HG02759 (cell line): ENCODE measurements at regions not wholly inside any gene's neighbourhood (a gene's known extent, or its start where the extent isn't known, plus 50 kb on each side); places are given as distances from the start of the nearest gene placed in this dataset.
"Not testable (repeated sequence)": the region's sequence is repeated elsewhere in the genome, so short reads cannot be mapped to it uniquely, and the experiment has no call there.

Experiments used
- ATAC-seq: cut with Tn5 transposase; IDR thresholded peaks from one replicate; pipeline ENCODE4 v1.9.1; 2021; ENCODE audit warnings: mild to moderate bottlenecking, moderate library complexity; ENCODE audit not compliant: unreplicated experiment

DNA sequence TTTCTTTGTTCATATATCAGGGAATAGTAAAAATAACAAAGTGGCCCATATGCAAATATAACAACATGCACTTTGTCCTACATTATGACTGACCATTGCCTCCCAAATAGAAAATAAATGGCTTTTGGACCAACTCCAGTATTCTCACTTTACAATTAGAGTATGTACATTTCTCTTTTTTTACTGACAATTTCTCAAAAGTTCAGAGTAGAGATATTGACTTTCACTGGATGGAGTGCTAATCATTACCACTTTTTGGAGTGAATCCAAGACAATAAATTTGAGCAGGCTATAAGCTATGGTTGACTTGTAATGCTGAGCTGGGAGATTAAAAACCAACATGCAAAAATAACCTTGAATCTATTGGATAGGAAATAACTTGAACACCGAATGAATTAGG, 987.4 kb downstream of the SUCLG1 start:
- no peak for ATAC-seq

DNA sequence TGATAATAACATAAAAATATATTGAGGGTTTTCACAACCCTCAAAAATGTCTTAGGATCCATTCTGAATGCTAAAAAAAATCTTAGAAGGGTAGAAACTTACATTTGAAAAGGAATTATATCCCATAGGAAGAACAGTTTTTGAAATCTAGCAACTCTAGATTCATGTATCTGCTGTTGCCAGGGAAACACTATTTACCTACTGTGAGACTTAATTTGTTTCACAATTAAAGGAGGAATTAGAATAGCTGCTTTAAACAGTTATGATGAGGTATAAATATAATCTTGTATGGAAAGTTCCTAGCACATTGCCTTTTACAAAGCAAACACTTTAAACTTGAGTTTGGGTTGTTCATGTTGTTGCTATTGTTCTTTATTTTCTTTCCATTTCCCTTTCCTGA, 988.2 kb downstream of the SUCLG1 start:
- ATAC-seq, result no peak

DNA sequence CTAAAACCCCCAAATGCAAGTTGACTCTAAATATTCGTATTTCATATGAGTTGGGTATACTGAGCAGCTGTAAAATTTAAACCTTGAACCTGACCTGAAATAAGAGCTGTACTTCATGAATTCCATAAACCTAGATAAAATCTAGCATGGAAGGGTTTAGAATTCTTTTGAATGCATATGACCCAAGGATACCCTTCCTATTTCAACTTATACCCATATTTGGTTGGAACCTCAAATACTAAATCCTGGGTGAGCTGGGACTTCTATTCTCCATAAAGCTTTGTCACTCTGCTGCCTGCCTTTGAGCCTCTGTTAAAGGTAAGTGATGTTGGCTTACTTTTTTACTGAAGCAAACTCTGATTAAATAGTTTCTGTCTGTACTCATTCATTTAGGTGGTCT, 994.6 kb downstream of the SUCLG1 start:
- ATAC-seq, result no peak

DNA sequence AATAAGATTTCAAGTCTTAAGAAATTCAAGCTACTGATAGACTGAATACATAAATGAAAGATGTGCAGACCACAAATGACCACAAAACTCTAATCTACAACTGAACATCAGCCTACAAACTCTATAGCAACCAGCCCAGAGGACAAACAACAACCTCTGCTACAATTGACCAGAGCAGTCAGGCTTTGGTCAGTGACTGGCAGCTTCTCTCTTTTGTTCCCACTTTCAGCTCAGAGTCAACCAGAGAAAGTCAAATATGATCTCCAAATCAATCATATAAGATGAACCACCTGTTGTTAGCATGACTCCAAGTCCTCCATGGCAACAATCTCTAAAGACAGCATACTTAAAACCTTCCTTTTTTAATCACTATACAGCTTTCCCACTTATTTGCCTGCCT, 996.2 kb downstream of the SUCLG1 start:
- ATAC-seq, result no peak

DNA sequence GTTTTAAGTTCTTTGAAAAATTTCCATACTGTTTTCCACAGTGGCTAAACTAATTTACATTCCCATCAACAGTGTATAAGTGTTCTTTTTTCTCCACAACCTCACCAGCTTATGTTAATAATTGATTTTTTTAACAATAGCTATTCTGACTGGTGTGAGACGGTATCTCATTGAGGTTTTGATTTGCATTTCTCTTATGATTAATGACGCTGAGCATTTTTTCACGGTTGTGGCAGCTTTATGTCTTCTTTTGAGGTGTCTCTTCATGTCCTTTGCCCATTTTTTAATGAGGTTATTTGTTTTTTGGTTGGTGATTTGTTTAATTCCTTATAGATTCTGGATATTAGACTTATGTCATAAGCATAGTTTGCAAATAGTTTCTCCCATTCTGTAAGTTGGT, 997.9 kb downstream of the SUCLG1 start:
- no peak for ATAC-seq

DNA sequence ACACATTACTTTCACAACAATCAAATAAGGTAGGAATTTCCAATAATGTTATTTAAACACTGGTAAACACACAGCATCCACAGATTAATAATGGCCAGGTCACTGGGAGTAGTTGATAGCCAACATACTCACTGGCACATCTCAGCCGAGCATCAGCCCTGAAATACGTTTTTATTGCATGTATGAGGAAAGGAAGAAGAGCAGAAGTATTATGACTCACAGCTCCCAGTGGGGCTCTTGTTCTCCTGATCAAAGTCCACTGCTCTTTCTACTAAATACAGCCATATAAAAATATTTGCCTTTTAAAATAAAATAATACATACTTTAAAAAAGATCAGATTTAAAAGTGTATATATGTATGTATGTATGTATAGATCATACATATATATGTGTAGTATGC, 999.6 kb downstream of the SUCLG1 start:
- ATAC-seq, result no peak

DNA sequence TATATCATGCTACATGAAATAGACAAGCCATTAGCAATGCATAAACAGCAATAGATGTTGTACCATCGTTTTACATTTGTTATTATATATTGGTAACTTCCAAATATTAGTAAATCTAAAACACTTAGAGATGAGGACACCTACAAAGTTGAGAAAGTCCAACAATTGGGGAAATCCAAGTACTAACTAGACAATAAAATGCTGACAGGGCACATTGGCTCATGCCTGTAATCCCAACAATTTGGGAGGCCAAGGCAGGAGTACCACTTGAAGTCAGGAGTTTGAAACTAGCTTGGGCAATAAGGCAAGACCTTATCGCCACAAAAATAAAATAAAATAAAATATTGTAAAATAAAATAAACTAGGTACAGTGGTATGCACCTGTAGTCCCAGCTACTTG, 1023.1 kb downstream of the SUCLG1 start:
- ATAC-seq, result no peak

DNA sequence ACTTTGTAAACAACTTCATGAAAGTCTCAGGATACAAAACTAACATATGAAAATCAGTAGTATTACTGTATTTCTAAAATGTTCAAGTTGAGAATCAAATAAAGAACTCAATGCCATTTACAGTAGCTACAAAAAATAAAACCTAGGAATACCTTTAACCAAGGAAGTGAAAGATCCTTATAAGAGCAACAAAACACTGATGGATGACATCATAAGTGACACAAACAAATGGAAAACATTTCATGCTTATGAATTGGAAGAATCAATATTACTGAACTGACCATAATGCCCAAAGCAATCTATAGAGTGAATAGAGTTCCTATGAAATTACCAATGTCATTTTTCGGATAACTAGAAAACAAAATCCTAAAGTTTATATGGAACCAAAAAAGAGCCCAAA, 1038.1 kb downstream of the SUCLG1 start:
- no peak for ATAC-seq

DNA sequence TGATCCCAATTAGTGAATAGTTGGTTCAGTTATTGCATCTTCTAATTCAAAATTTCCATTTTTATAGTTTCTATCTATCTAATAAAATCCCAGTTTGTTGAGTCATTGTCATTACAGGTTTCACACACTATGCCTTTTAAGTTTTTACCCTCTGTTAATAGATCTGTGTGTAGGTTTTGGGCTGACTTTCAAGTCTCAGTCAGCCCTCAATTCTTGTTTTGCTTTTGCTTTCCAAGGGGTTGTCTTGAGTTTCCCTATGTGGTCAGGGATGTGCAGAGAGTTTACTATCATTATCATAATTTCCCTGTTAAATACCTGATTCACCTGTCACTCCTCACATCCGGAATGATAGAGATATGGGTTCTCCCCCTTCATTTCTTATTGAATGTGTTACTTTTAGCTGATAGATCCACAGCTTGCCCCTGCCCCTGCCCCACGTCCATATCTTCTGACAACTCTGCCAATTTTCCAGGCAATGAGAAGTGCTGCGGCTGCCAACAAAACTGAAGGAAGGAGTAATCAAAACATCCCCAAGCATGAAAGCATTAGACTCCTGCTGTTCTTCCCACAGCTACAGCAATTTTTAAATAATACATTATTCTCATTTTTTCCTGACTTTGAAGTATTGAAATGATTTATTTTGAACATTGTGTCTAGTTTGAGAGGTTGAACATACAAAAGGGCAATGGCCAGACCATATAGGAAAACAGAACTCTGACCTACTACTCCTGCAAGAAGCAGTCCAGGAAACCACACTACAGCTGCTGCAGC, 1064.8 kb downstream of the SUCLG1 start:
- ATAC-seq, result no peak

DNA sequence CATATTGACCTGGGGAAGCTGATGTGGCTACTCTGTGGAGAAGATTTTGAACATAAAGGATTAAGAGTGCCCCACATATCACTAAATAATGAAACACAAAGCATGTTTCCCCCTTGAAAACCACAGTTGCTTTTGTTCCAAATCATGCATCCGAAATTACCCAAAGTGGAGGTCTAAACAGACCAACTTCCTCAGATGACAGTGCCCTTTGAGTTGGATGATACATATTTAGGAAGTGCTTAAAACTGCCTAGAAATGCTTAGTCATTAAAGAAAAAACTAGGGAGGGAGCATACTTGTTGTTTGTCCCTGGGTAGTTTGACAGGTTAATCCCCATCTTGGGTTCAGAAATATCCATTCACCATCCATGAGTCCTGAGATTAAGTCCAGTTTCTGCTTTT, 1070.3 kb downstream of the SUCLG1 start:
- no peak for ATAC-seq

DNA sequence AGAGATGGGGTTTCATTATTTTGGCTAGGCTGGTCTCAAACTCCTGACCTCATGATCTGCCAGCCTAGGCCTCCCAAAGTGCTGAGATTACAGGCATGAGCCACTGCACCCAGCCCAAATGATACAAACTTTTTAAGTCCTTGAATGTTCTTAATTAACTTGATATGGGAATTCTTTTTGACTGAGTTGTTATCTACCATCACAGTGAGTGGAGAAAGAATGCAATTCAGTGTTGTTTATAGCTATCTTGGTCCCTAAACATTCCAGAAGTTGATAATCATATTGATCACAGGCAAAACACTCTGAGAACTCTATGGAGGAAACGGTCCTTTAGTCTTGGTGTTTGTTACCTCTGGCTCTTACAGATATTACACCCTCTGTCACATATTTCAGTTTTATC, 1072.5 kb downstream of the SUCLG1 start:
- ATAC-seq, result no peak

DNA sequence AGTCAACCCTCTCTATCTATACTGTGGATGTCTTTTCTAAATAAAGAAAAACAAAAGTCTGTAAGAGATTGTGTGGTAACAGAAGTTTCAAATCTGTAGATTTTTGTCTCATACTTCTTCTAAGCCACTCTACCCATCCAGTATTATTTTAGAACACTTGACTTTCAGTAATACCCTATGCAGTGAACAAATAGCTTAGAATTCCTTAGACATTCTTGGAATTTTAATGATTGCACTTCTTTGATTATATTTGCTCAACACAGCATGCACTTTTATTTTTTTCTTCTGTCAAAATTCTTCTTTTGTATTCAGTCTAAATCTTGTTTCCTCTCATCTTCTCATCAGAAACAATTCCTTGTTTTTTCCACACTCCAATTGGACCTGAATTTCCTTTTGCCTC, 1080.2 kb downstream of the SUCLG1 start:
- no peak for ATAC-seq

DNA sequence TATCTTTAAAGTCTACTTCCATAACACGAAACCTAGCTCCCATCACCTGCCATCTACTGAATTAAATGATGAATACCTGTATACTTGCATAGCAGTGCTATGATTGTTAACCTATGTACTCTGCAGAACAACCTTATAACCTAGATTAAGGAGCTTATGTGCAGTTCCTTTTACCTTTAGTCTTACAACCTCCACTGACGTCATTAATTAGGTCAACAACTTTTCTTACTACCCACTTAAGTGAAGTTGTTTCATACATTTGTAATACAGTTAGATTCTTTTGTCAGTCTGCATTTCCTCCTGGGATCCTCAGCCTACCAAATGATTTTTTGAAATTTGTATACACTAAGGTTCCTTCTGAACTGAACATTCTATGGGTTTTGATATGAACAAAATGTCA, 1082.3 kb downstream of the SUCLG1 start:
- ATAC-seq, result no peak

DNA sequence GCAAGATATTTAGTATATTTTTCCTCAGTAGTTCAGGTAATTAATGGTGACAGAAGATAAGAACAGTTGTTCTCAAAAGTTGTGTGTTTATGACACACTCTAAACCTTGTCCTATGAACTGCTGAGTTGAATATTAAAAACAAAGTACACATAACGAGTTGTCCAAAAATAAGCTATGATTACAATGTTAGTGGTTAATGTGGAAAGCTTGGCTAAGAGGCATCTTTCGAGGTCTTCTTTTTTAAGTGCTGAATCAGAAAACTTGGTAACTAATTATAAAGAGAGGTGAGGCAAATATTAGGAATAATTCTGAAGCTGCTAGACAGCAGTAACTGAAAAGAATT, 1088.7 kb downstream of the SUCLG1 start:
- no peak for ATAC-seq

DNA sequence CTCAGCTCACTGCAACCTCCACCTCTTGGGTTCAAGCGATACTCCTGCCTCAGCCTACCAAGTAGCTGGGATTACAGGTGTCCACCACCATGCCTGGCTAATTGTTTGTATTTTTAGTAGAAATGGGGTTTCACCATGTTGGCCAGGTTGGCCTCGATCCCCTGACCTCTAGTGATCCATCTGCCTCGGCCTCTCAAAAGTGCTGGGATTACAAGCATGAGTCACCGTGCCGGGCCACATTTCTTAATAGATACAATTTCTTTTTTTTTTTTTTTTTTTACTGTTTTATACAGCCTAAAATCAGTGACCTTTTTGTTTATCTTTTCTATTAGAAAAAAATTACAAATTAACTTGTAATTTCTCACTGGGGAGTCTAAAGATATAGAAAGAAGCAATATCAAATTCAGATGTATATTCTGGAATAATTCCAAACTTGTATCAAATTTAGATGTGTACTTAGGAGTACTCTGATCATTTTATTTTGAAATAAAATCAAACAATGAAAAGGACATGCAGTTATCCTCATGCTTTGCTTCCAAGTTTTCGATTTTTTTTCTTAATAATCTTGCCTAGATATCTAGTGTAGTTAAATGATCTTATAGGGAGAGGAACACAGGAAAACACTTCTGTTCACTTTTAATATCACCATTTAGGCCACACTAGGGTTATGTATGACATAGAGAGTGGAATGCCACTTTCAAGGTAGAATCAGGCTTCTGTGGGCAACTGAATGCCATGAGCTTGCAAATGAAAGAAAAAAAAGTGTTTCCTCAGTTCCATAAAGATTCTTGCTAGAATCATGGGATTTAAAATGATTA, 1089.3 kb downstream of the SUCLG1 start:
- ATAC-seq, result no peak

DNA sequence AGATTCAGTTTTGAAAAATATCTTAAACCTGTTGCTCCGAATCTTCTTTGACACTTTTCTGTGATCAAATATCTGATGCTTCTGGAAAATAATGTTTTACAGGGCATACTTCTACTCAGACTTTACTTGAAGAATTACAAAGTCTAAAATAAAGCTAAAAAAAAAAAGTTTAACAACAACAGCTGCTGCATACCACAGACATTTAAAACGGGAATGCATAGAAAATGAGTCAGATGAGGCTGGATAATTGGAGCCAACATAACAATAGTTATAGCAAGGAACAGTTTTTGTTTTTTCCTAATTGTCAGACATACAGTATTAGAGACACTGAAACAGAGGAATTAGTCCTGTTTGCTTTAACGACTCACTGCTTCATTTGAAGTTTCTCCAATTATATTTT, 1090.2 kb downstream of the SUCLG1 start:
- no peak for ATAC-seq

DNA sequence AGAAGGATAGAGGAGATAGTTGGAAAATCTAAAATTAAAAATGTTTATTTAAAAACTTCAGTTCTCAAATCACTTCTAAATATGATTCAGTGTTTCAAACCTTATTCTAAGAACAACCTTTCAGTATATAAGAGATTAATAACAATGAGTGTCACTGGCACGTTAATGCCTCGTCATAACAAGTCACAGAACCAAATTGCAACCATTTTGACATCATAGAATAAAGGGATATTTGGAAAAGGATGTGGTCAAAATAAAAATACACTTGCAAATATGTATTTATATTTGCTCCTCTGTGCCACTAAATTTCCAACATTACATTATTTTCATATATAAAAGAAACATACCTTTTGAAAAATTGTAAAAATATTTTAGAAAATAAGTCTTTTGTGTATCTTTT, 1090.6 kb downstream of the SUCLG1 start:
- ATAC-seq, result no peak

DNA sequence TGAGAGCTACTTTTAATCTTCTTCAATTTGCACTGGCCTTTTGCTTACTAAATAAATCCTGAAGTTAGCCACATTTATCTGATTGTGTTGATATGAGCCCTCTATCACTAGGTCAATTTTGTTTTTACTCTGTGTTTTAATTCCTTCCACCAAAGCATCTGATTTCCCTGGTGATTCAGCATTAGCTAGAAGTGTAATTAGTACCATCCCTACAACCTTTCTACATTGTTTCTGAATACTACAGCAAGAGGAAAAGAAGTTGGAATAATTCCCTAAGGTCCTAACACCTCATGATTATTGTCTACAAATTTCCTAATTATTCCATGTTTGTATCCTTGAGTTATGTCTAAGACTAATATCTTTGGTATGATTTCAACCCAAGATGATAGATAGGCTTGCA, 1093.6 kb downstream of the SUCLG1 start:
- ATAC-seq, result no peak

DNA sequence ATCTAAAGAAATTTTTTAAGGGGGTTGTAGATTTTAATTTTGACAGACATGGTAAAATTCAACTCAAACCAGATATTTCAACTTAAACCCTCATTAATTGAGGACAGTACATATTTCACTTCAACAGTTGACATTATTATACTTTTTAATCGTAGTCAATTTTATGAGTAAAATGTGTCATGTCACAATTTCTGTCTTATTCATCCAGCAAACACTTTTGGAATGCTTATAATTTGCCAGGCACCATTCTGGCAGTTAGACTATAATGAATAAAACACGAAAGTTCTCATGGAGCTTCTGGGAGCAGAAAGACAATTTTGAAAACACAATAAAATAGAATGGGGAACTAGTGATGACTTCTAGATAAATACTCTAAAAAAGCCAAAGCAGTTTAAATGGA, 1094.8 kb downstream of the SUCLG1 start:
- no peak for ATAC-seq

DNA sequence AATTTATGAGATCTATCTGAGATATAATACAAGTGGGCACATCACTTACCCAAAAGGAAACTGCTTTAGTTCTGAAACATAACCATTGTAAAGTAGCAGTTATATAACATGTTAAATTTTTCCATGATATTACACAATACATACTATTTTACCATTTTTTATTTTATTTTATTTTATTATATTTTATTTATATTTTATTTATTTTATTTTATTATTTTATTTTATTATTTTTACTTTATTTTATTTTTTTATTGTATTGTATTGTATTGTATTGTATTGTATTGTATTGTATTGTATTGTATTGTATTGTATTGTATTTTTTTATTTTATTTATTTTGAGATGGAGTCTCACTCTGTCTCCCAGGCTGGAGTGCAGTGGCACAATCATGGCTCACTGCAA, 1095.9 kb downstream of the SUCLG1 start:
- ATAC-seq, result not testable (repeated sequence)

DNA sequence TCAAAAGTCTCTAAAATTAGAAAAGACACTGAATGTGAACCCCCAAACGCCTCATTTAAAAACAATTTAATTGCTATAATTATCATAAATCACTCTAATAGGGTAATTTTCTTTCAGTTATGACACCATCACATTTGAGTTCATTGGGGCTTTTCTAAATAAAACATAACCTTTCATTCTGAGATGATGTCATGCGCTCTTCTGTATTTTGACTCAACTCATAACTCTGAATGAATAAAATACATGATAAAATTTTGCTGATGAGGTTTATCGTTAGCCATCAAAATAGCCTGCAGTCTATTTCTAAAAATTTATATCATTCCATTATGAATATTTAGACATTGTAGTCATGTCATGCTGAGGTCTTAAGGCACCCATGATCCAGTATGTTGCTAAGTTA, 1099.7 kb downstream of the SUCLG1 start:
- no peak for ATAC-seq

DNA sequence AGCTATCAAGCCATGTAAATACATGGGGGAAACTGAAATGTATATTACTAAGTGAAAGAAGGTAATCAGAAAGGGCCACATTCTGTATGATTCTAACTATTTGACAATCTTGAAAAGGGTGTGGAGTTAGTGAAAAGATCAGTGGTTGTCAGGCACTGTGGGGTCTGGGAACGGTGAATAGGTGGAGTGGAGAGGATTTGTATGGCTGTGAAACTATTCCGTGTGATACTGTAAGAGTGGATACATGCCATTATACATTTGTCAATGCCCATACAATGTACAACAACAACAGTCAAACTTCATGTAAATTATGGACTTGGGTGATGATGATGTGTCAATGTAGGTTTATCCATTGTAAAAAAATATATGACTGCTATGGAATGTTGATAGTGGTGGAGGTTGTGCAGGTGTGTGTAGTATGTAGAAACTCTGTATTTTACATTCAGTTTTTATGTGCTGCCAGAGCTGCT, 1116.2 kb downstream of the SUCLG1 start:
- ATAC-seq, result no peak
